ENCODE measurements at regions not wholly inside any gene's neighbourhood (a gene's known extent, or its start where the extent isn't known, plus 50 kb on each side); places are given as distances from the start of the nearest gene placed in this dataset.
A peak's percentile ranks its signal among the peaks of the same experiment; 100 is the strongest.
"Not testable (repeated sequence)": the region's sequence is repeated elsewhere in the genome, so short reads cannot be mapped to it uniquely, and the experiment has no call there.

- peak; percentile 73 for FAIRE-seq
- CTCF ChIA-PET; H3K27ac ChIP-seq (ENCODE audit: control insufficient read depth, insufficient read depth); H3K4me3 ChIP-seq; POLR2A ChIA-PET; H3K4me1 ChIP-seq (ENCODE audit: control insufficient read depth, insufficient read depth, low read length); intact Hi-C loops (cut with micrococcal nuclease; ENCODE audit: unreplicated experiment); H2AFZ ChIP-seq (ENCODE audit: control insufficient read depth, low read depth, low read length); BruUV-seq (replicated peaks); H4K20me1 ChIP-seq (ENCODE audit: control insufficient read depth, insufficient read depth); RAD21 ChIA-PET (ENCODE audit: unreplicated experiment); H3K27me3 ChIP-seq (replicated peaks in 1 of 2; ENCODE audit: control insufficient read depth in 2 of 2, insufficient read depth in 2 of 2, low read length in 1 of 2); SMC1A ChIA-PET (ENCODE audit: uncharacterized antibody, unreplicated experiment); H3K9ac ChIP-seq (ENCODE audit: control insufficient read depth, insufficient read depth, low read length); in situ Hi-C loops (cut with MboI); H3K4me2 ChIP-seq (ENCODE audit: control insufficient read depth, insufficient read depth); H3K79me2 ChIP-seq (ENCODE audit: control insufficient read depth, insufficient read depth, low read length); H3K9me3 ChIP-seq (replicated peaks; ENCODE audit: control insufficient read depth, insufficient read depth, low read length); H3K36me3 ChIP-seq (ENCODE audit: control insufficient read depth in 2 of 2, insufficient read depth in 2 of 2, low read length in 1 of 2): not testable (repeated sequence)
- ATAC-seq, result peak; percentile 89
- peak; percentile 1 for DNase-seq (ENCODE audit: low read depth, low spot score)
- WGBS (ENCODE audit: insufficient coverage, insufficient replicate concordance, low lambda C conversion rate, missing lambda C conversion rate), result 0% methylated on average over 2 of the region's 3 CpGs
- TF ChIP-seq RUNX3 (IDR thresholded peaks at IDR 0.05; ENCODE audit: low read length), result 0 out of 2 replicates have a peak, but pooled peaks have one; percentile 14
These were observed 81.4 kb upstream of the NEK3 start for GRCh38 chr13:52240752-52241151.

- TF ChIP-seq RAD21 (IDR thresholded peaks at IDR 0.05; ENCODE audit: insufficient read depth, low read depth, low read length) (peak; percentile 53), RUNX3 (IDR thresholded peaks at IDR 0.05; ENCODE audit: low read length) (peak; percentile 49), CTCF (IDR thresholded peaks at IDR 0.05 in 2 of 3, conservative IDR thresholded peaks at IDR 0.05 in 1 of 3; ENCODE audit: control insufficient read depth in 2 of 3, extremely low read depth in 1 of 3, insufficient read depth in 1 of 3, low read depth in 3 of 3, low read length in 3 of 3) (peak; percentile 31 to 50 (median 31); a peak in 5 of 6 replicates)
- H4K20me1 ChIP-seq (ENCODE audit: control insufficient read depth, insufficient read depth); H3K27me3 ChIP-seq (replicated peaks in 1 of 2; ENCODE audit: control insufficient read depth in 2 of 2, insufficient read depth in 2 of 2, low read length in 1 of 2); H3K27ac ChIP-seq (ENCODE audit: control insufficient read depth, insufficient read depth); H3K4me2 ChIP-seq (ENCODE audit: control insufficient read depth, insufficient read depth); FAIRE-seq; BruUV-seq (replicated peaks); H2AFZ ChIP-seq (ENCODE audit: control insufficient read depth, low read depth, low read length); H3K9ac ChIP-seq (ENCODE audit: control insufficient read depth, insufficient read depth, low read length); H3K9me3 ChIP-seq (replicated peaks; ENCODE audit: control insufficient read depth, insufficient read depth, low read length); H3K36me3 ChIP-seq (ENCODE audit: control insufficient read depth in 2 of 2, insufficient read depth in 2 of 2, low read length in 1 of 2); in situ Hi-C loops (cut with MboI); H3K4me1 ChIP-seq (ENCODE audit: control insufficient read depth, insufficient read depth, low read length); H3K4me3 ChIP-seq; POLR2A ChIA-PET; H3K79me2 ChIP-seq (ENCODE audit: control insufficient read depth, insufficient read depth, low read length); RAD21 ChIA-PET (ENCODE audit: unreplicated experiment); SMC1A ChIA-PET (ENCODE audit: uncharacterized antibody, unreplicated experiment): not testable (repeated sequence)
- intact Hi-C loops (cut with micrococcal nuclease; ENCODE audit: unreplicated experiment), result loop anchor here (5.0 kb wide), 1 partner anchor 234 kb away; no protein-coding TSS in a partner anchor
- ATAC-seq (peak; percentile 93), DNase-seq (ENCODE audit: low read depth, low spot score) (peak; percentile 15)
- CTCF ChIA-PET, result interaction anchor here (0.7 to 1.1 kb wide), 2 partner anchors 215 to 327 kb away, joined by 3 read pairs; partner anchors contain the start of gene VPS36
- 20% methylated on average over 4 of the region's 8 CpGs for WGBS (ENCODE audit: insufficient coverage, insufficient replicate concordance, low lambda C conversion rate, missing lambda C conversion rate)
These were observed 76.7 kb upstream of the NEK3 start for GRCh38 chr13:52235900-52236595.

GRCh38 chr13:52234928-52235327 is 75.5 kb upstream of the NEK3 start:
- H3K27ac ChIP-seq (ENCODE audit: control insufficient read depth, insufficient read depth); H4K20me1 ChIP-seq (ENCODE audit: control insufficient read depth, insufficient read depth); FAIRE-seq; POLR2A ChIA-PET; H3K4me2 ChIP-seq (ENCODE audit: control insufficient read depth, insufficient read depth); CTCF ChIA-PET; DNase-seq (ENCODE audit: low read depth, low spot score); H2AFZ ChIP-seq (ENCODE audit: control insufficient read depth, low read depth, low read length); RAD21 ChIA-PET (ENCODE audit: unreplicated experiment); H3K9ac ChIP-seq (ENCODE audit: control insufficient read depth, insufficient read depth, low read length); H3K9me3 ChIP-seq (replicated peaks; ENCODE audit: control insufficient read depth, insufficient read depth, low read length); in situ Hi-C loops (cut with MboI); SMC1A ChIA-PET (ENCODE audit: uncharacterized antibody, unreplicated experiment); H3K36me3 ChIP-seq (ENCODE audit: control insufficient read depth in 2 of 2, insufficient read depth in 2 of 2, low read length in 1 of 2); H3K4me1 ChIP-seq (ENCODE audit: control insufficient read depth, insufficient read depth, low read length); H3K79me2 ChIP-seq (ENCODE audit: control insufficient read depth, insufficient read depth, low read length); H3K27me3 ChIP-seq (replicated peaks in 1 of 2; ENCODE audit: control insufficient read depth in 2 of 2, insufficient read depth in 2 of 2, low read length in 1 of 2); BruUV-seq (replicated peaks); H3K4me3 ChIP-seq: not testable (repeated sequence)
- WGBS (ENCODE audit: insufficient coverage, insufficient replicate concordance, low lambda C conversion rate, missing lambda C conversion rate), result 0% methylated on average over 3 of the region's 3 CpGs
- ATAC-seq, result peak; percentile 43; the same call in 2 of the 3 replicates
- intact Hi-C loops (cut with micrococcal nuclease; ENCODE audit: unreplicated experiment), result loop anchor here (5.0 kb wide), 1 partner anchor 233 kb away; no protein-coding TSS in a partner anchor
